ENCODE measurements at regions not wholly inside any gene's neighbourhood (a gene's known extent, or its start where the extent isn't known, plus 50 kb on each side); places are given as distances from the start of the nearest gene placed in this dataset.

GRCh38 chr12:115758183-115758582 lies 519.3 kb downstream of the MED13L start:
- no peak for DNase-seq (ENCODE audit: low read depth)
- no peak overlapping the region for H3K4me3 ChIP-seq (ENCODE audit: low read depth, low read length)
- TF ChIP-seq POLR2A (IDR thresholded peaks at IDR 0.05; ENCODE audit: extremely low read depth, insufficient read length) (no peak), MAX (IDR thresholded peaks at IDR 0.05; ENCODE audit: low read depth, low read length) (no peak), CTCF (IDR thresholded peaks at IDR 0.05; ENCODE audit: low read depth, low read length) (no peak), MYC (IDR thresholded peaks at IDR 0.05; ENCODE audit: low read depth, low read length) (no peak)

- H3K4me3 ChIP-seq (ENCODE audit: low read depth, low read length), result no peak overlapping the region
- no peak for DNase-seq (ENCODE audit: low read depth)
- TF ChIP-seq MYC (IDR thresholded peaks at IDR 0.05; ENCODE audit: low read depth, low read length) (no peak), CTCF (IDR thresholded peaks at IDR 0.05; ENCODE audit: low read depth, low read length) (no peak), MAX (IDR thresholded peaks at IDR 0.05; ENCODE audit: low read depth, low read length) (no peak), POLR2A (IDR thresholded peaks at IDR 0.05; ENCODE audit: extremely low read depth, insufficient read length) (no peak)
Measured at GRCh38 chr12:115756804-115757203, 520.7 kb downstream of the MED13L start.

GRCh38 chr12:115756271-115756670 lies 521.2 kb downstream of the MED13L start:
- TF ChIP-seq MAX (IDR thresholded peaks at IDR 0.05; ENCODE audit: low read depth, low read length), result no peak
- no peak for TF ChIP-seq MYC (IDR thresholded peaks at IDR 0.05; ENCODE audit: low read depth, low read length)
- no peak for TF ChIP-seq POLR2A (IDR thresholded peaks at IDR 0.05; ENCODE audit: extremely low read depth, insufficient read length)
- DNase-seq (ENCODE audit: low read depth), result no peak

GRCh38 chr12:115755725-115756085 lies 521.8 kb downstream of the MED13L start:
- DNase-seq (ENCODE audit: low read depth), result no peak
- no peak overlapping the region for H3K4me3 ChIP-seq (ENCODE audit: low read depth, low read length)
- TF ChIP-seq CTCF (IDR thresholded peaks at IDR 0.05; ENCODE audit: low read depth, low read length) (no peak), MYC (IDR thresholded peaks at IDR 0.05; ENCODE audit: low read depth, low read length) (no peak), POLR2A (IDR thresholded peaks at IDR 0.05; ENCODE audit: extremely low read depth, insufficient read length) (no peak), MAX (IDR thresholded peaks at IDR 0.05; ENCODE audit: low read depth, low read length) (no peak)

More at GRCh38 chr12:115756271-115756670, 521.2 kb downstream of the MED13L start:
- no peak overlapping the region for H3K4me3 ChIP-seq (ENCODE audit: low read depth, low read length)

- DNase-seq (ENCODE audit: low read depth), result no peak
- no peak overlapping the region for H3K4me3 ChIP-seq (ENCODE audit: low read depth, low read length)
- no peak for TF ChIP-seq POLR2A (IDR thresholded peaks at IDR 0.05; ENCODE audit: extremely low read depth, insufficient read length)
- no peak for TF ChIP-seq MYC (IDR thresholded peaks at IDR 0.05; ENCODE audit: low read depth, low read length)
- no peak for TF ChIP-seq MAX (IDR thresholded peaks at IDR 0.05; ENCODE audit: low read depth, low read length)
- no peak for TF ChIP-seq CTCF (IDR thresholded peaks at IDR 0.05; ENCODE audit: low read depth, low read length)
Measured at GRCh38 chr12:115755061-115755724, 522.3 kb downstream of the MED13L start.

GRCh38 chr12:115752913-115753726 lies 524.4 kb downstream of the MED13L start:
- TF ChIP-seq MAX (IDR thresholded peaks at IDR 0.05; ENCODE audit: low read depth, low read length) (no peak), CTCF (IDR thresholded peaks at IDR 0.05; ENCODE audit: low read depth, low read length) (peak; percentile 56)
- DNase-seq (ENCODE audit: low read depth), result peak; percentile 63
- no peak overlapping the region for H3K4me3 ChIP-seq (ENCODE audit: low read depth, low read length)
